ENCODE measurements at regions not wholly inside any gene's neighbourhood (a gene's known extent, or its start where the extent isn't known, plus 50 kb on each side); places are given as distances from the start of the nearest gene placed in this dataset.

DNA sequence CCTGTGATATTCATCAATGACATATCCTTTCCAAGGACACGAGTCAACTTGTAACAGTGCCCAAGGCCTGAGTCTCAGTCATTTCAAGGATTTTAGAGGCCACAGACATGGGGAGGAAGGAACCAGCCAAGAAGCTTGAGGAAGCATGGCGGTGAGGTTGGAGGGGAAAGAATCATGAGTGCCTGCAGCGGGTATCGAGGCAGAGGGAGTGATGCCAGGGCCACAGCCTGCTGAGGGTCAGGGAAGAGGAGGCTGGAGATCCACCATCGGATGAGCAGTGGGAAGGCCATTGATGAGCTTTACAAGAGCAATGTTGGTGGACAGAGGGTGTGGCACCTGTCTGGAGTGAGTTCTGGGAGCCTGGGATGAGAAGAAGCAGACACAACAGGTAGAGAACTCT is 88.5 kb upstream of the IER5L start:
- peaks cover 7 to 16% of the 10 kb centered on the region in 2 experiments for H3K4me1 ChIP-seq (ENCODE audit: control insufficient read depth in 1 of 2, insufficient read depth in 2 of 2, low read length in 2 of 2)
- no peak overlapping the region for H3K4me3 ChIP-seq (replicated peaks in 1 of 2; ENCODE audit: low read depth in 1 of 2, low read length in 2 of 2)
- H3K27ac ChIP-seq (ENCODE audit: low read depth, low read length), result no peak overlapping the region
- no peaks in the 10 kb centered on the region for H4K20me1 ChIP-seq (ENCODE audit: insufficient read depth)
- no peaks in the 10 kb centered on the region for H3K79me2 ChIP-seq (ENCODE audit: insufficient read depth, low read length)
- DNase-seq (ENCODE audit: low read depth, low spot score), result no peak
- no peak overlapping the region for H2AFZ ChIP-seq (ENCODE audit: low read depth, low read length, poor library complexity, severe bottlenecking)
- H3K4me2 ChIP-seq (ENCODE audit: low read length), result no peak overlapping the region
- no peaks in the 10 kb centered on the region for H3K9me2 ChIP-seq (ENCODE audit: insufficient read depth)
- RAD21 ChIA-PET (ENCODE audit: low non-redundant PET in 1 of 2, low total read pairs in 2 of 2, uncharacterized antibody in 2 of 2, unreplicated experiment in 2 of 2), result no interaction called here
- TF ChIP-seq ZFX (IDR thresholded peaks at IDR 0.05) (no peak), ELF1 (IDR thresholded peaks at IDR 0.05; ENCODE audit: borderline replicate concordance, low read depth) (no peak), TCF7L2 (IDR thresholded peaks at IDR 0.05; ENCODE audit: borderline replicate concordance, extremely low read depth, insufficient read depth, insufficient read length) (no peak), CBX3 (IDR thresholded peaks at IDR 0.05; ENCODE audit: low read depth) (no peak), POLR2A (IDR thresholded peaks at IDR 0.05; ENCODE audit: borderline replicate concordance, extremely low read depth, insufficient read depth, insufficient read length) (no peak), SIN3A (IDR thresholded peaks at IDR 0.05; ENCODE audit: low read depth) (no peak), CEBPB (IDR thresholded peaks at IDR 0.05; ENCODE audit: low read depth) (no peak), EGR1 (IDR thresholded peaks at IDR 0.05; ENCODE audit: low read depth) (no peak), REST (IDR thresholded peaks at IDR 0.05; ENCODE audit: low read depth) (no peak), SP1 (IDR thresholded peaks at IDR 0.05; ENCODE audit: low read depth) (no peak), YY1 (IDR thresholded peaks at IDR 0.05; ENCODE audit: extremely low read depth, insufficient replicate concordance, low read depth, low read length) (no peak), SRF (IDR thresholded peaks at IDR 0.05; ENCODE audit: low read depth) (no peak), FOSL1 (IDR thresholded peaks at IDR 0.05; ENCODE audit: low read depth) (no peak), RAD21 (IDR thresholded peaks at IDR 0.05; ENCODE audit: low read depth) (no peak)
- TF ChIP-seq, protein P1, sequence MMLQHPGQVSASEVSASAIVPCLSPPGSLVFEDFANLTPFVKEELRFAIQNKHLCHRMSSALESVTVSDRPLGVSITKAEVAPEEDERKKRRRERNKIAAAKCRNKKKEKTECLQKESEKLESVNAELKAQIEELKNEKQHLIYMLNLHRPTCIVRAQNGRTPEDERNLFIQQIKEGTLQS (IDR thresholded peaks at IDR 0.05), result no peak
- TF ChIP-seq, protein P2, sequence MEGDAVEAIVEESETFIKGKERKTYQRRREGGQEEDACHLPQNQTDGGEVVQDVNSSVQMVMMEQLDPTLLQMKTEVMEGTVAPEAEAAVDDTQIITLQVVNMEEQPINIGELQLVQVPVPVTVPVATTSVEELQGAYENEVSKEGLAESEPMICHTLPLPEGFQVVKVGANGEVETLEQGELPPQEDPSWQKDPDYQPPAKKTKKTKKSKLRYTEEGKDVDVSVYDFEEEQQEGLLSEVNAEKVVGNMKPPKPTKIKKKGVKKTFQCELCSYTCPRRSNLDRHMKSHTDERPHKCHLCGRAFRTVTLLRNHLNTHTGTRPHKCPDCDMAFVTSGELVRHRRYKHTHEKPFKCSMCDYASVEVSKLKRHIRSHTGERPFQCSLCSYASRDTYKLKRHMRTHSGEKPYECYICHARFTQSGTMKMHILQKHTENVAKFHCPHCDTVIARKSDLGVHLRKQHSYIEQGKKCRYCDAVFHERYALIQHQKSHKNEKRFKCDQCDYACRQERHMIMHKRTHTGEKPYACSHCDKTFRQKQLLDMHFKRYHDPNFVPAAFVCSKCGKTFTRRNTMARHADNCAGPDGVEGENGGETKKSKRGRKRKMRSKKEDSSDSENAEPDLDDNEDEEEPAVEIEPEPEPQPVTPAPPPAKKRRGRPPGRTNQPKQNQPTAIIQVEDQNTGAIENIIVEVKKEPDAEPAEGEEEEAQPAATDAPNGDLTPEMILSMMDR (IDR thresholded peaks at IDR 0.05 in 2 of 3, conservative IDR thresholded peaks at IDR 0.05 in 1 of 3; ENCODE audit: borderline replicate concordance in 1 of 3, insufficient read depth in 1 of 3, low read depth in 2 of 3, low read length in 2 of 3), result no peak
- TF ChIP-seq, protein P3, sequence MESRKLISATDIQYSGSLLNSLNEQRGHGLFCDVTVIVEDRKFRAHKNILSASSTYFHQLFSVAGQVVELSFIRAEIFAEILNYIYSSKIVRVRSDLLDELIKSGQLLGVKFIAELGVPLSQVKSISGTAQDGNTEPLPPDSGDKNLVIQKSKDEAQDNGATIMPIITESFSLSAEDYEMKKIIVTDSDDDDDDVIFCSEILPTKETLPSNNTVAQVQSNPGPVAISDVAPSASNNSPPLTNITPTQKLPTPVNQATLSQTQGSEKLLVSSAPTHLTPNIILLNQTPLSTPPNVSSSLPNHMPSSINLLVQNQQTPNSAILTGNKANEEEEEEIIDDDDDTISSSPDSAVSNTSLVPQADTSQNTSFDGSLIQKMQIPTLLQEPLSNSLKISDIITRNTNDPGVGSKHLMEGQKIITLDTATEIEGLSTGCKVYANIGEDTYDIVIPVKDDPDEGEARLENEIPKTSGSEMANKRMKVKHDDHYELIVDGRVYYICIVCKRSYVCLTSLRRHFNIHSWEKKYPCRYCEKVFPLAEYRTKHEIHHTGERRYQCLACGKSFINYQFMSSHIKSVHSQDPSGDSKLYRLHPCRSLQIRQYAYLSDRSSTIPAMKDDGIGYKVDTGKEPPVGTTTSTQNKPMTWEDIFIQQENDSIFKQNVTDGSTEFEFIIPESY (IDR thresholded peaks at IDR 0.05; ENCODE audit: extremely low read depth, insufficient replicate concordance, low read length), result no peak
- H3K36me3 ChIP-seq (ENCODE audit: control insufficient read depth in 1 of 2, insufficient read depth in 2 of 2, low read length in 2 of 2), result no peaks in the 10 kb centered on the region
- H3K27me3 ChIP-seq (ENCODE audit: insufficient read depth, low read length), result no peaks in the 10 kb centered on the region
- ATAC-seq, result no peak
- CTCF ChIA-PET, result no interaction called here
- no peaks in the 10 kb centered on the region for H3K9me3 ChIP-seq (ENCODE audit: control insufficient read depth in 1 of 2, insufficient read depth in 1 of 2, low read depth in 1 of 2, low read length in 2 of 2)
- intact Hi-C loops (cut with micrococcal nuclease), result no loop called here
- BruUV-seq (replicated peaks), result no TSS peak
- POLR2A ChIA-PET, result no interaction called here
- H3K9ac ChIP-seq (ENCODE audit: low read length), result no peak overlapping the region
